ENCODE measurements at regions not wholly inside any gene's neighbourhood (a gene's known extent, or its start where the extent isn't known, plus 50 kb on each side); places are given as distances from the start of the nearest gene placed in this dataset.
"Not testable (repeated sequence)": the region's sequence is repeated elsewhere in the genome, so short reads cannot be mapped to it uniquely, and the experiment has no call there.

GRCh38 chr16:26909623-26910022 lies 157.1 kb upstream of the C16orf82 start:
- DNase-seq, result no peak

DNA sequence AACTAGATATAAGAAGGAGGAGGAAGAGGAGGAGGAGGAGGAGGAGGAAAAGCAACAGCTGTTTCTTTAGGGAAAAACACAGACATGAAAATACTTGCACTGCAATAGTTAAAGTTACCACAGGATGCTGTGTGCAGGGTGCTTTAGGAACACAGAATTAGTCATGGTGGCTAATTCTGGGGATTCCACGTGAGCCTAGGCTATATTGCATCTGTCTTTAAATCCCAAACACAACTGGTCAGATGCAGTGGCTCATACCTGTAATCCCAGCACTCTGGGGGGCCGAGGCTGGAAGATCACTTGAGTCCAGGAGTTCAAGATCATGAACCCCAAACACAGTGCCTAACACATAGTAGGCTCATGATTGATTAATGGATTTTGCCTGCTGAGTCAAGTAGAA lies 155.3 kb upstream of the C16orf82 start:
- no peak for DNase-seq

DNA sequence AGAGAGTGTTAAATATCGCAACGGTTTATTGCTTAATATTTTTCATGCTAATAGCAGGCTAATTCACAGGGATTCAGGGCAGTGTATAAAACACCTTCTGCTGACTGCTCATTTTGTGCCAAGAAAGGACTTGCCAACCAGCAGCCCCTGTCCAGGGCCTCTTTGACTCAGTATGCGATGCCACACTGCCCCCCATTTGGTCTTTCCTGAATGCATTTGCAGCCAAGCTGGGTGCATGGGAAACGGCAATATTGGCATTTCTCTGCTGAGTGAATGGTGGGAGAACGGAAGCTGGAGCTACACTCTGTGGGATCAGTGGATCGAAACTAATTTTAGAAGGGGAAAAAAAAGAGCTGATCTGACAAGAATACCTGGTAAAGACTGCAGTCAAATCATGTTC lies 152.9 kb upstream of the C16orf82 start:
- no peak for DNase-seq

- DNase-seq, result no peak
These were observed 135.7 kb upstream of the C16orf82 start for GRCh38 chr16:26930786-26931581.

DNA sequence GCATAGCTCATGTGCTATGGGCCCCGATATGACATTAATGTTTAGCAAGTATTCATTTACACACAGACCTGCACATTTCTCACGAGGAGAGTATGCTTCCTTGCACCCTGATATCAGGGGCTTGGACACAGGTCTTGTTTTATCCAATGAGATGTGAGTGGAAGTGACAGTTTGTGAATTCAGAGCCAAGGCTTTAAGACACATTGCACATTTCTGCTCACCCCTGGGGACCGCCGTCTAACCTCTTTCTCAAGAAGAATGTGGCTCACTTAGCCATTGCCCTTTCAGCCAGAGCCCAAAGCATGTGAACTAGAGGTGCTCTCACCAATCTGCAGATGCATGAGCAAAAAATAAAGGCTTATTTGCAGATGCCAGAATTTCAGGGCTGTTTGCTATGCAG lies 116.1 kb upstream of the C16orf82 start:
- no peak for DNase-seq

GRCh38 chr16:26951950-26952349 lies 114.8 kb upstream of the C16orf82 start:
- no peak for DNase-seq

- DNase-seq, result no peak
These were observed 114.3 kb upstream of the C16orf82 start for GRCh38 chr16:26952411-26952810.

GRCh38 chr16:26957283-26957859 lies 109.4 kb upstream of the C16orf82 start:
- no peak for DNase-seq

DNA sequence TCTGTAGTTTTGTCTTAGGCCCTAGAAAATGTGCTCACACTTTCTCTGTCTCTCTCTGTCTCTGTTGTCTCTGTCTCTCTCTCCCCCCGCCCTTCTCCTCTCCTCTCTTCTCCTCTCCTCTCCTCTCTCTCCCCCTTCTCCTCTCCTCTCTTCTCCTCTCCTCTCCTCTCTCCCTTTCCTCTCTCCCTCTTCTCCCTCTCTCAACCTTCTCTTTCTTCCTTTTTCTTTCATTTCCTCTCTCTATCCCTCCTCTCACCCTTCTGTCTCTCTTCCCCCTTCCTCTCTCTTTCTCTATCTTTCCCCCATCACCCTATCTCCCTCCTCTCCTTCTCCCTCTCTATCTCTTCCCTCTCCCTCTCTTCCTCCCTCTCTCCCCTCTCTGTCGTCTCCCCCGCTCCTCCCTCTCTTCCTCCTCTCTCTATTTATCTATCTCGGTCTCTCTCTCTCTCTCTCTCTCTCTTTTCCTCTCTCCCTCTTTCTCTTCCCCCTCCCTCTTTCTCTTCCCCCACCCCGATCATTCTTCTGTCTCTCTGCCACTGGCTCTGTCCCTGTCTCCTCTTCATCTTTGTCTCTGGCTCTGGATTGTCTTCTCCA lies 107.2 kb upstream of the C16orf82 start:
- DNase-seq, result no peak

GRCh38 chr16:26961459-26961858 lies 105.3 kb upstream of the C16orf82 start:
- DNase-seq, result no peak

DNA sequence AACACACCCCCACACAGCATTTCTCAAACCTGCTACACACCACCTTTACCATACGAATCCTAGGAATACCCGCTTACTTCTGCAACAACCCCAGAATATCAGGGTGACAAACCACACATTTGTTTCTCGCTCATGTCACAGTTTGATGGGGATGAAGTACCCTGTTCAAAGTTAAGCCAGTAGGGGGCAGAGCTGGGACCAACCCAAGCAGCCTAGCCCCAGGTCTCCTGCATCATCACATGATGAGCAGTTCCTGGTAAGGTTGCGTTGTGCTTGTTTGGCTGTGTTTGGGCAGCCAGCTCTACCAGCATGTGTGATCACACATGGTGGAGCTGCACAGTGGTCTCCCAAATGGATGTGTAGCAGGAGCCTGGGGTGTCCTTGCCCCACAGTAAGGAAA lies 103.6 kb upstream of the C16orf82 start:
- DNase-seq, result no peak

GRCh38 chr16:26969589-26970231 lies 97.0 kb upstream of the C16orf82 start:
- no peak for DNase-seq

DNA sequence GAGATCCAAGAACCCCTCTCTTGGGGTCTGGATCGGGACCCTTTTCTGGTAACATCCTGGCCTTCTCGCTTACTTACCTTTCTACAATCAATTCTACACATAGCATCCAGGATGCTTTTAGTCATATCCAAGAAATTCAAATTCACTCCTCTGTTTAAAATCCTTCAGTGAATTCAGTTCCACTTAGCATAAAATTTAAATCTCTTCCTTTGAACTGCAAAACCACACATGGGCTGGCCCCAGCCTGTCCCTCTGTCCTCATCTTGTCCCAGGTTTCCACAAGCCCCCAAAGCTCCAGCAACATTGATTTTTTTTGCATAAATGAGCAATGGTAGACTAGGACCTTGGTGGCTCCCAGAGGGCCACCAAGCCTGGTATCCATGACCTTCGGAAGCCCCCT lies 96.4 kb upstream of the C16orf82 start:
- no peak for DNase-seq

GRCh38 chr16:26976873-26977272 lies 89.9 kb upstream of the C16orf82 start:
- DNase-seq, result no peak

DNA sequence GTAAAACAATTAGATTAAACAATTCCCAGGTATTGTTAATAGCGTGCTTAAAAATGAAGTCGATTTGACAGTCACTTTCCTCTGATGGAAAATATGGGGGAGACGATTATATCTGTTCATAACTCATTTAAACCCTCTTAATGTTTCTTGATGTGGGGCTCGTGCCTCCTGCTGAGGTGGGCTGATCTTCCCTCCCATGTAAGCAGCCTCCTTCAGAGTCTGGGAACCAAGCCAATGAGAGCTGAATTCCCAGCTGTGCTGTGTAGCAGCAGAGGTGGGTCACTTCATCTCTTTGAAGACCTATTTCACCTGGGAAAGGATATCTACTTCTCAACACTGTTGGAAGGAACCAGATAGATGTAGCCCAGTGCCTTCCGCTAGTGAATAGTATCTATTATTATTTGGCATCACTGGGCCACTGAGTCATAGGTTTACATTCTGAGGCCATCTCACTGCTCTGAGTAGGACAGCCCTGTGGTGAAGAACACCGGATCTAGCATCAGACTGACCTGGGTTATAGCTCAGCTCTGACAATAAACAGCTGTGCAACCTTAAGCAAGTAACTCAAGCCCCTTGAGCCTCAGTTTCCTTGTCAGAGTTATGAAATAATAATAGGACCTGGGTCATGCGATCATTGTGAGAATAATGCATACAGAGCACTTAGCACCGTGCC lies 85.3 kb upstream of the C16orf82 start:
- DNase-seq, result no peak

GRCh38 chr16:26982422-26982821 lies 84.3 kb upstream of the C16orf82 start:
- DNase-seq, result no peak

DNA sequence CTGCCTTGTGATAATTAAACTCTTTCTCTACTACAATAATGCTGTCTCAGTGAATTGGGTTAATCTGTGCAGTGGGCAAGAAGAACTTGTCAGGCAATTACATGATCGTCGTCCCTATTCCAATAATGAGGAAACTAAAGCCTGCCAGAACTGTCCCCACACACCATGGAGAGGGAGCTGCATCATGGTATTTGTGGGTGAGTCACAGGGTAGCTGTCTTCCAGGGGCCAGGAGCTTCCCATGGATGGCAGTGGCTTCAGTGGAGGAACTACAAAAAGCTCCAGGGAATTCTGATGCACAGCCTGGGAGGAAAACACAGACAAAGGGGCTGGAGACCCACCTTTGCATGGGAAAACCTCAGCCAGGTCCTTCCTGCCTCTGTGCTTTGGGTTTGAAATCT lies 83.3 kb upstream of the C16orf82 start:
- DNase-seq, result no peak

GRCh38 chr16:26985100-26986065 lies 81.3 kb upstream of the C16orf82 start:
- DNase-seq, result no peak

DNA sequence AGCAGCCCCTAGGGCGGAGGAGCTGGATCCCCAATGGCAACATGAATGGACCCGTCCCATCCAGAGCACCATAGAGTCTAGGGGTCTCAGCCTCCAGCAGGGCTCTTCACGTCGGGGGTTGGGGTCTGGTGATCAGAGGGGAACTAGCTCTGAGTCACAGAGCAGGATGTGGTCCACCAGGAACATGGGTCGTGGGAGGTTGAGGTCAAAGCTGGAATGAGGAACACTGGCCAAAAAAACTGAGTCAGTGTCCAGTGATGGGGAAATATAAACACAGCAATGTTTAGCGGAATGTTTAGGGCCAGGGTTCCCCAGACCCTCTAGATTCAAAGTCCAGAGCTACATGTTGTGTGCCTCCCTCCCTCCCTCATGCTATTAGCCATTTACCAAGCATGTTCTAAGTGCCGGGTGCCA lies 79.1 kb upstream of the C16orf82 start:
- no peak for DNase-seq

DNA sequence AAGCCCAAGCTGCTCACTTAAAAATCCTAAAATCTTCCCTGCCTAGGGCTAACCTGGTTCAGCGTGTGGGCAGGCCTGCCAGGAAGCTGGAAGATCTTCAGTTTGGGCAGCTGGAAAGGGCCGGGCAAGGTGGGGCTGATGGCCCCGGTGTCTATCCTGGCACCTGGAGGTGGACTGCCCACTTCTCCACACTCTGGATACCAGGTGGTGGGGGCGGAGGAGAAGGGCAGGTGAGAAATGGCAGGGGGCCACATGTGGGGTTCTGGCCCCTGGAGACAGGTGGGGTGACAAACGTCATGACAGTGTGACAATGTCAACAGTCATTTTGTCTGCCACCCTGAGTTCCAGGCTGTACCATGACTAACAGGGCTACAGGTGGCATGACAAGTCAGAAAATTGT lies 78.5 kb upstream of the C16orf82 start:
- no peak for DNase-seq

DNA sequence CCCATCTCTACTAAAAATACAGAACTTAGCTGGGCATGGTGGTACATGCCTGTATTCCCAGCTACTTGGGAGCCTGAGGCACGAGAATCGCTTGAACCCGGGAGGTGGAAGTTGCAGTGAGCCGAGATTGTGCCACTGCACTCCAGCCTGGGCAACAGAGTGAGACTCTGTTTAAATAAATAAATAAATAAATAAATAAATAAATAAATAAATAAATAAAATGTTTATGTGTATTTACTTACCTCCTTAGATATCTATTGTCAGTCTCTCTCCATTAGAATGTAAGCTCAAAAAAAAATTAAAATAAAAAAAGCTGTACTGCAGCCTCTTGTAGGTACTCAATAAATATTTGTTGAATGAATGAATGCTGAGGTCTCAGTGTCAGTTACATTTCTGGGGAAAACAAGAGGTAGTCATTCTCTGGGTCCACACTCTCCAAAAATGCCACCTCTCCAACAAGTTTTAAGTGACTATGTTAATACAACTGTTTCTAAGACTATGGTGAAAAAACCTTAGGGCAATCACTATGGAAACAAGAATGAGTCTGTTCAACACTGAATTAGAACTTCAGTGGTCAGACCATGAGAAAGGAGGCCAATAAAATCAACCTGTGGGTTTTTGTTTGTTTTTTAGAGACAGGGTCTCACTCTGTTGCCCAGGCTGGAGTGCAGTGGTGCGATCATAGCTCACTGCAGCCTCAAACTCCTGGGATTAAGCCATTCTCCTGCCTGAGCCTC lies 76.2 kb upstream of the C16orf82 start:
- not testable (repeated sequence) for DNase-seq

Data from NCI-H2107 (cell line).